ENCODE measurements at regions not wholly inside any gene's neighbourhood (a gene's known extent, or its start where the extent isn't known, plus 50 kb on each side); places are given as distances from the start of the nearest gene placed in this dataset.

- TF ChIP-seq MAFK (IDR thresholded peaks at IDR 0.05; ENCODE audit: low read depth, low read length) (no peak), CHD1 (IDR thresholded peaks at IDR 0.05; ENCODE audit: low read depth, low read length) (no peak), RAD21 (IDR thresholded peaks at IDR 0.05; ENCODE audit: low read length) (no peak), MXI1 (IDR thresholded peaks at IDR 0.05; ENCODE audit: borderline replicate concordance, low read depth, low read length) (no peak), CEBPB (IDR thresholded peaks at IDR 0.05; ENCODE audit: low read depth, low read length) (no peak), RFX5 (IDR thresholded peaks at IDR 0.05; ENCODE audit: low read depth, low read length) (no peak), FOS (IDR thresholded peaks at IDR 0.05; ENCODE audit: low read depth, low read length) (no peak), NFE2L2 (IDR thresholded peaks at IDR 0.05; ENCODE audit: low read depth, low read length) (no peak), MAZ (IDR thresholded peaks at IDR 0.05; ENCODE audit: borderline replicate concordance, low read depth, low read length) (no peak), RCOR1 (IDR thresholded peaks at IDR 0.05; ENCODE audit: insufficient replicate concordance, low read length) (no peak), USF2 (IDR thresholded peaks at IDR 0.05; ENCODE audit: low read depth, low read length) (no peak), ELK1 (IDR thresholded peaks at IDR 0.05; ENCODE audit: borderline replicate concordance, low read depth, low read length) (no peak), CTCF (conservative IDR thresholded peaks at IDR 0.05; ENCODE audit: low read depth, low read length) (no peak), POLR2A (IDR thresholded peaks at IDR 0.05; ENCODE audit: low read depth, low read length) (no peak), SMC3 (IDR thresholded peaks at IDR 0.05; ENCODE audit: low read depth, low read length) (no peak), BHLHE40 (IDR thresholded peaks at IDR 0.05; ENCODE audit: low read depth, low read length) (no peak)
- peaks cover 3% of the 10 kb centered on the region; the same call in 1 of the 2 replicates for H3K4me1 ChIP-seq (ENCODE audit: control insufficient read depth, insufficient read depth, low read length)
- no peaks in the 10 kb centered on the region for H3K36me3 ChIP-seq (ENCODE audit: control insufficient read depth, insufficient read depth, low read length)
- no peak overlapping the region for H2BK15ac ChIP-seq (ENCODE audit: low read depth, low read length)
- no peak overlapping the region for H3K27ac ChIP-seq (ENCODE audit: insufficient read depth, low read length)
- no peak overlapping the region for H4K5ac ChIP-seq (ENCODE audit: low read depth, low read length)
- no peak overlapping the region for H3K56ac ChIP-seq (ENCODE audit: extremely low read depth, insufficient read depth, low read length)
- no peak overlapping the region for H2AFZ ChIP-seq (replicated peaks; ENCODE audit: low read length, poor library complexity)
- in situ Hi-C loops (cut with MboI; ENCODE audit: low sequenced_read_pairs) (no loop called here), dilution Hi-C loops (cut with HindIII; ENCODE audit: low sequenced_read_pairs, unreplicated experiment) (no loop called here), intact Hi-C loops (cut with micrococcal nuclease) (no loop called here)
- H3K79me1 ChIP-seq (ENCODE audit: low read depth in 1 of 2, low read length in 2 of 2) = no peaks in the 10 kb centered on the region
- ATAC-seq (ENCODE audit: low read depth) (no peak), DNase-seq (no peak)
- H3K9ac ChIP-seq (ENCODE audit: low read depth, low read length) = no peak overlapping the region
- no peaks in the 10 kb centered on the region for H3K9me1 ChIP-seq (ENCODE audit: insufficient read depth, low read length)
- H3K23ac ChIP-seq (ENCODE audit: low read depth, low read length) = no peak overlapping the region
- H2BK5ac ChIP-seq (ENCODE audit: low read depth, low read length, poor library complexity, severe bottlenecking) = no peak overlapping the region
- ChIA-PET POLR2A (ENCODE audit: unreplicated experiment) (no interaction called here), CTCF (no interaction called here)
- no peak overlapping the region for H3K4me2 ChIP-seq (ENCODE audit: low read depth, low read length)
- H3K14ac ChIP-seq (replicated peaks; ENCODE audit: low read depth, low read length) = no peak overlapping the region
- no peak overlapping the region for H2BK120ac ChIP-seq (ENCODE audit: low read depth, low read length)
- H3K4me3 ChIP-seq (ENCODE audit: insufficient read depth, low read depth, low read length) = no peak overlapping the region
- no peak overlapping the region for H4K91ac ChIP-seq (ENCODE audit: insufficient read depth, low read depth, low read length)
- no peaks in the 10 kb centered on the region for H4K20me1 ChIP-seq (ENCODE audit: insufficient read depth, low read length)
- 86% methylated on average over 1 of the region's 3 CpGs; no CpG with 5 or more reads in 1 of the 2 experiments for WGBS, 2 experiments (ENCODE audit: extremely low coverage in 2 of 2, insufficient read length in 1 of 2)
- no TSS peak for BruUV-seq (replicated peaks)
- H2AK5ac ChIP-seq (ENCODE audit: low read depth, low read length) = no peak overlapping the region
- no peak overlapping the region for H3K18ac ChIP-seq (ENCODE audit: low read depth, low read length)
- H3K9me3 ChIP-seq (ENCODE audit: control insufficient read depth, insufficient read depth, low read length) = no peaks in the 10 kb centered on the region
- no peak overlapping the region for H3K4ac ChIP-seq (ENCODE audit: low read depth, low read length)
- peaks cover 42% of the 10 kb centered on the region for H3K27me3 ChIP-seq (ENCODE audit: control insufficient read depth, insufficient read depth, low read length)
- no peak overlapping the region for H4K8ac ChIP-seq (ENCODE audit: low read depth in 2 of 2, low read length in 2 of 2)
- no peak overlapping the region for H2AK9ac ChIP-seq (replicated peaks; ENCODE audit: low read depth, low read length, poor library complexity)
- no peak overlapping the region for H2BK20ac ChIP-seq (ENCODE audit: low read depth, low read length)
Measured at GRCh38 chr15:70314018-70314354, 216.3 kb upstream of the TLE3 start.
